SK-N-SH (cell line): ENCODE measurements at regions not wholly inside any gene's neighbourhood (a gene's known extent, or its start where the extent isn't known, plus 50 kb on each side); places are given as distances from the start of the nearest gene placed in this dataset.

ENCODE experiments used
- CHD2 ChIP-seq: fragments of 150-350 bp; IDR thresholded peaks from 2 replicates; pipeline ENCODE4 v1.6.1; 2018; ENCODE audit warnings: low read length; ENCODE audit not compliant: partially characterized antibody
- EP300 ChIP-seq, 2 experiments: IDR thresholded peaks; 2 replicates each; pipeline versions ENCODE4 v1.4.0 to v1.6.1; 2012; ENCODE audit warnings: borderline replicate concordance in 1 of 2, low read depth in 1 of 2, low read length in 1 of 2
- FOXM1 ChIP-seq: IDR thresholded peaks from 2 replicates; pipeline ENCODE4 v1.4.0; 2012; ENCODE audit warnings: low read depth, mild to moderate bottlenecking
- GATA2 ChIP-seq: sonication (generic); formaldehyde crosslinking; IDR thresholded peaks from 2 replicates; pipeline ENCODE4 v1.5.0; 2020; ENCODE audit warnings: mild to moderate bottlenecking, missing genetic modification reagents
- NRF1 ChIP-seq: IDR thresholded peaks from 2 replicates; pipeline ENCODE4 v1.6.1; 2012; ENCODE audit warnings: low read depth, mild to moderate bottlenecking, low read length
- POLR2AphosphoS5 ChIP-seq: IDR thresholded peaks from 2 replicates; pipeline ENCODE4 v1.6.1; 2012; ENCODE audit warnings: low read depth, low read length
- SMC3 ChIP-seq: IDR thresholded peaks from 2 replicates; pipeline ENCODE4 v1.6.1; 2012; ENCODE audit warnings: low read depth, low read length, improper control_type of control experiment
- TAF1 ChIP-seq: IDR thresholded peaks from 2 replicates; pipeline ENCODE4 v1.6.1; 2012; ENCODE audit warnings: low read depth, mild to moderate bottlenecking, low read length, moderate library complexity, borderline replicate concordance
- TCF12 ChIP-seq: IDR thresholded peaks from 2 replicates; pipeline ENCODE4 v1.4.0; 2012
- TF ChIP-seq, protein P1 (sequence below): fragments of 200-600 bp; sonication (generic); IDR thresholded peaks from 2 replicates; pipeline ENCODE4 v1.6.1; 2017; ENCODE audit warnings: antibody characterized with exemption, mild to moderate bottlenecking, moderate library complexity
- TF ChIP-seq, protein P2 (sequence below): fragments of 150-350 bp; IDR thresholded peaks from 2 replicates; pipeline ENCODE4 v1.6.1; 2017; ENCODE audit warnings: antibody characterized with exemption, low read length, low read depth, borderline replicate concordance
- TF ChIP-seq, protein P3 (sequence below): IDR thresholded peaks from 2 replicates; pipeline ENCODE4 v1.4.0; 2012; ENCODE audit warnings: low read depth
- TF ChIP-seq, protein P4 (sequence below): IDR thresholded peaks from 2 replicates; pipeline ENCODE4 v1.6.1; 2012; ENCODE audit warnings: mild to moderate bottlenecking, low read depth, low read length, moderate library complexity

DNA sequence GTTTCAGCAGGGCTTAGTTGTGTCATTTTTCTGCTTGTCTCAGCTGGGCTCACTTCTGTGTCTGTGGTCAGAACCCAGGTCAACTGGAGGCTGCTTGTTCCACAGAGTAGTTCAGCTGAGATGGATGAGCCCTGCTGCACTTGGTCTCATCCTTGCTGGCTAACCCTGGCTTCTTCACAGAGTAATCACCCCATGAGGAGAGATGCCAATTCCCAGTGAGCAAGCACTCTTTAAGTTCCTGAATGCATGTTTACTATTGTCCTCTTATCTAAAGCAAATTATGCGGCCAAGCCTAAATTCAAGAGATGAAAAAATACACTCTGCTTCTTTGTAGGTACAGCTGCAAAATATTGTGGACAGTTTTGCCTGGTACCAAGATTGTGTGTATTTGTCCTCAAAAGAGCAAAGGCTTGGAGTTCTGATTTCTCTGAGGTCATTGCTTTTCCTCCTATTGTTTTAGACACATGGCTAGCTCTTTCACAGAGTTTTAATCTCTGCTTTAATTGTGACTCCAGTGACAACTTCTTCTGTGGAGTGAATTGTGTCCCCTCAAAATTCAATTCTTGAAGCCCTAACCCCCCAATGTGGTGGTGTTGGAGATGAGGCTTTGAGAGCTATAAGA, 236.6 kb upstream of the ANKRD50 start:
- TF ChIP-seq, protein P1, sequence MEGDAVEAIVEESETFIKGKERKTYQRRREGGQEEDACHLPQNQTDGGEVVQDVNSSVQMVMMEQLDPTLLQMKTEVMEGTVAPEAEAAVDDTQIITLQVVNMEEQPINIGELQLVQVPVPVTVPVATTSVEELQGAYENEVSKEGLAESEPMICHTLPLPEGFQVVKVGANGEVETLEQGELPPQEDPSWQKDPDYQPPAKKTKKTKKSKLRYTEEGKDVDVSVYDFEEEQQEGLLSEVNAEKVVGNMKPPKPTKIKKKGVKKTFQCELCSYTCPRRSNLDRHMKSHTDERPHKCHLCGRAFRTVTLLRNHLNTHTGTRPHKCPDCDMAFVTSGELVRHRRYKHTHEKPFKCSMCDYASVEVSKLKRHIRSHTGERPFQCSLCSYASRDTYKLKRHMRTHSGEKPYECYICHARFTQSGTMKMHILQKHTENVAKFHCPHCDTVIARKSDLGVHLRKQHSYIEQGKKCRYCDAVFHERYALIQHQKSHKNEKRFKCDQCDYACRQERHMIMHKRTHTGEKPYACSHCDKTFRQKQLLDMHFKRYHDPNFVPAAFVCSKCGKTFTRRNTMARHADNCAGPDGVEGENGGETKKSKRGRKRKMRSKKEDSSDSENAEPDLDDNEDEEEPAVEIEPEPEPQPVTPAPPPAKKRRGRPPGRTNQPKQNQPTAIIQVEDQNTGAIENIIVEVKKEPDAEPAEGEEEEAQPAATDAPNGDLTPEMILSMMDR, result no peak
- TF ChIP-seq POLR2AphosphoS5 (no peak), EP300 (IDR thresholded peaks at IDR 0.05; ENCODE audit: borderline replicate concordance in 1 of 2, low read depth in 1 of 2, low read length in 1 of 2) (no peak), CHD2 (no peak), FOXM1 (no peak), TCF12 (no peak), TAF1 (no peak), SMC3 (no peak), GATA2 (CRISPR knock-in tag) (no peak), NRF1 (no peak)
- TF ChIP-seq, protein P2, sequence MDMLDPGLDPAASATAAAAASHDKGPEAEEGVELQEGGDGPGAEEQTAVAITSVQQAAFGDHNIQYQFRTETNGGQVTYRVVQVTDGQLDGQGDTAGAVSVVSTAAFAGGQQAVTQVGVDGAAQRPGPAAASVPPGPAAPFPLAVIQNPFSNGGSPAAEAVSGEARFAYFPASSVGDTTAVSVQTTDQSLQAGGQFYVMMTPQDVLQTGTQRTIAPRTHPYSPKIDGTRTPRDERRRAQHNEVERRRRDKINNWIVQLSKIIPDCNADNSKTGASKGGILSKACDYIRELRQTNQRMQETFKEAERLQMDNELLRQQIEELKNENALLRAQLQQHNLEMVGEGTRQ, result no peak
- TF ChIP-seq, protein P3, sequence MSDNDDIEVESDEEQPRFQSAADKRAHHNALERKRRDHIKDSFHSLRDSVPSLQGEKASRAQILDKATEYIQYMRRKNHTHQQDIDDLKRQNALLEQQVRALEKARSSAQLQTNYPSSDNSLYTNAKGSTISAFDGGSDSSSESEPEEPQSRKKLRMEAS, result peak; percentile 15; the same call in 1 of the 2 replicates
- TF ChIP-seq, protein P4, sequence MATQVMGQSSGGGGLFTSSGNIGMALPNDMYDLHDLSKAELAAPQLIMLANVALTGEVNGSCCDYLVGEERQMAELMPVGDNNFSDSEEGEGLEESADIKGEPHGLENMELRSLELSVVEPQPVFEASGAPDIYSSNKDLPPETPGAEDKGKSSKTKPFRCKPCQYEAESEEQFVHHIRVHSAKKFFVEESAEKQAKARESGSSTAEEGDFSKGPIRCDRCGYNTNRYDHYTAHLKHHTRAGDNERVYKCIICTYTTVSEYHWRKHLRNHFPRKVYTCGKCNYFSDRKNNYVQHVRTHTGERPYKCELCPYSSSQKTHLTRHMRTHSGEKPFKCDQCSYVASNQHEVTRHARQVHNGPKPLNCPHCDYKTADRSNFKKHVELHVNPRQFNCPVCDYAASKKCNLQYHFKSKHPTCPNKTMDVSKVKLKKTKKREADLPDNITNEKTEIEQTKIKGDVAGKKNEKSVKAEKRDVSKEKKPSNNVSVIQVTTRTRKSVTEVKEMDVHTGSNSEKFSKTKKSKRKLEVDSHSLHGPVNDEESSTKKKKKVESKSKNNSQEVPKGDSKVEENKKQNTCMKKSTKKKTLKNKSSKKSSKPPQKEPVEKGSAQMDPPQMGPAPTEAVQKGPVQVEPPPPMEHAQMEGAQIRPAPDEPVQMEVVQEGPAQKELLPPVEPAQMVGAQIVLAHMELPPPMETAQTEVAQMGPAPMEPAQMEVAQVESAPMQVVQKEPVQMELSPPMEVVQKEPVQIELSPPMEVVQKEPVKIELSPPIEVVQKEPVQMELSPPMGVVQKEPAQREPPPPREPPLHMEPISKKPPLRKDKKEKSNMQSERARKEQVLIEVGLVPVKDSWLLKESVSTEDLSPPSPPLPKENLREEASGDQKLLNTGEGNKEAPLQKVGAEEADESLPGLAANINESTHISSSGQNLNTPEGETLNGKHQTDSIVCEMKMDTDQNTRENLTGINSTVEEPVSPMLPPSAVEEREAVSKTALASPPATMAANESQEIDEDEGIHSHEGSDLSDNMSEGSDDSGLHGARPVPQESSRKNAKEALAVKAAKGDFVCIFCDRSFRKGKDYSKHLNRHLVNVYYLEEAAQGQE, result no peak
